ENCODE measurements at regions not wholly inside any gene's neighbourhood (a gene's known extent, or its start where the extent isn't known, plus 50 kb on each side); places are given as distances from the start of the nearest gene placed in this dataset.
"Not testable (repeated sequence)": the region's sequence is repeated elsewhere in the genome, so short reads cannot be mapped to it uniquely, and the experiment has no call there.

GRCh38 chr5:50898966-50899365 is 232.5 kb downstream of the PARP8 start:
- H3K27ac ChIP-seq = no peak overlapping the region
- no peak for DNase-seq
- no peak overlapping the region for H3K4me3 ChIP-seq
- no peak for TF ChIP-seq CTCF (IDR thresholded peaks at IDR 0.05)
- TF ChIP-seq POLR2A (IDR thresholded peaks at IDR 0.05) = no peak
- no peaks in the 10 kb centered on the region for H3K27me3 ChIP-seq
- H3K9me3 ChIP-seq = no peaks in the 10 kb centered on the region
- no peaks in the 10 kb centered on the region for H3K36me3 ChIP-seq
- H3K4me1 ChIP-seq = no peaks in the 10 kb centered on the region

GRCh38 chr5:50900952-50901510 is 234.6 kb downstream of the PARP8 start:
- H3K9me3 ChIP-seq = no peaks in the 10 kb centered on the region
- no peak overlapping the region for H3K4me3 ChIP-seq
- no peak overlapping the region for H3K27ac ChIP-seq
- no peaks in the 10 kb centered on the region for H3K4me1 ChIP-seq
- no peaks in the 10 kb centered on the region for H3K27me3 ChIP-seq
- DNase-seq = no peak
- TF ChIP-seq CTCF (IDR thresholded peaks at IDR 0.05) = no peak
- no peak for TF ChIP-seq POLR2A (IDR thresholded peaks at IDR 0.05)
- H3K36me3 ChIP-seq = no peaks in the 10 kb centered on the region

- no peaks in the 10 kb centered on the region for H3K4me1 ChIP-seq
- H3K27ac ChIP-seq = no peak overlapping the region
- H3K27me3 ChIP-seq = no peaks in the 10 kb centered on the region
- TF ChIP-seq POLR2A (IDR thresholded peaks at IDR 0.05) = no peak
- no peak for TF ChIP-seq CTCF (IDR thresholded peaks at IDR 0.05)
- no peaks in the 10 kb centered on the region for H3K9me3 ChIP-seq
- H3K4me3 ChIP-seq = no peak overlapping the region
- H3K36me3 ChIP-seq = no peaks in the 10 kb centered on the region
- no peak for DNase-seq
Measured at GRCh38 chr5:50903651-50904050, 237.2 kb downstream of the PARP8 start.

- Histone ChIP-seq H3K27ac (no peak overlapping the region), H3K9me3 (no peaks in the 10 kb centered on the region), H3K4me3 (no peak overlapping the region), H3K4me1 (no peaks in the 10 kb centered on the region), H3K27me3 (no peaks in the 10 kb centered on the region), H3K36me3 (no peaks in the 10 kb centered on the region)
- no peak for DNase-seq
- TF ChIP-seq POLR2A (IDR thresholded peaks at IDR 0.05) (no peak), CTCF (IDR thresholded peaks at IDR 0.05) (no peak)
Measured at GRCh38 chr5:50905996-50906570, 239.6 kb downstream of the PARP8 start.

GRCh38 chr5:50920160-50920559 is 253.7 kb downstream of the PARP8 start:
- H3K9me3 ChIP-seq, DNase-seq: not testable (repeated sequence)

GRCh38 chr5:50921366-50922133 is 255.1 kb downstream of the PARP8 start:
- no peak for DNase-seq
- H3K4me1 ChIP-seq = no peaks in the 10 kb centered on the region

More at GRCh38 chr5:50920160-50920559, 253.7 kb downstream of the PARP8 start:
- H3K27ac ChIP-seq, H3K4me1 ChIP-seq, H3K36me3 ChIP-seq, H3K27me3 ChIP-seq, H3K4me3 ChIP-seq: not testable (repeated sequence)

More at GRCh38 chr5:50921366-50922133, 255.1 kb downstream of the PARP8 start:
- no peak overlapping the region for H3K4me3 ChIP-seq
- no peaks in the 10 kb centered on the region for H3K36me3 ChIP-seq
- H3K27me3 ChIP-seq = no peaks in the 10 kb centered on the region
- H3K9me3 ChIP-seq = no peaks in the 10 kb centered on the region
- TF ChIP-seq CTCF (IDR thresholded peaks at IDR 0.05) (no peak), POLR2A (IDR thresholded peaks at IDR 0.05) (no peak)
- no peak overlapping the region for H3K27ac ChIP-seq
